ENCODE measurements at regions not wholly inside any gene's neighbourhood (a gene's known extent, or its start where the extent isn't known, plus 50 kb on each side); places are given as distances from the start of the nearest gene placed in this dataset.

DNA sequence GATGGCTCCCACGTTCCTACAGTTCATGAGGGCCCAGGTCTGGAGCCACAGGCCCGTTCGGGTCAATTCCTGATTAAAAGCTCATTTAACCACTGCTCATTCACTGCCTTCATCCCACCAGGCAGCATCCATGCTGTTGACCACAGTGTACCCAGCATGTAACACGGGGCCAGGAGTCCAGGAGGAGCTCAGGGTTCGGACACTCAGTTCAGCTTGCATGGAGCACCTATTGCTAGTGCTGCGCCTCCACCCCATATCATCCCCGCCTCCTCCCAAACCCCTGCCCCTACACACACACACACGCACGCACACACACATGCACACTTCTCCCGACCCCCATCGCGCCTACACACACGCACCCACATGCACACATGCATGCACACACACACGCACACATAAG, 72.9 kb upstream of the SNTG2 start:
- no peak for DNase-seq (ENCODE audit: low spot score)
- TF ChIP-seq, protein P1, sequence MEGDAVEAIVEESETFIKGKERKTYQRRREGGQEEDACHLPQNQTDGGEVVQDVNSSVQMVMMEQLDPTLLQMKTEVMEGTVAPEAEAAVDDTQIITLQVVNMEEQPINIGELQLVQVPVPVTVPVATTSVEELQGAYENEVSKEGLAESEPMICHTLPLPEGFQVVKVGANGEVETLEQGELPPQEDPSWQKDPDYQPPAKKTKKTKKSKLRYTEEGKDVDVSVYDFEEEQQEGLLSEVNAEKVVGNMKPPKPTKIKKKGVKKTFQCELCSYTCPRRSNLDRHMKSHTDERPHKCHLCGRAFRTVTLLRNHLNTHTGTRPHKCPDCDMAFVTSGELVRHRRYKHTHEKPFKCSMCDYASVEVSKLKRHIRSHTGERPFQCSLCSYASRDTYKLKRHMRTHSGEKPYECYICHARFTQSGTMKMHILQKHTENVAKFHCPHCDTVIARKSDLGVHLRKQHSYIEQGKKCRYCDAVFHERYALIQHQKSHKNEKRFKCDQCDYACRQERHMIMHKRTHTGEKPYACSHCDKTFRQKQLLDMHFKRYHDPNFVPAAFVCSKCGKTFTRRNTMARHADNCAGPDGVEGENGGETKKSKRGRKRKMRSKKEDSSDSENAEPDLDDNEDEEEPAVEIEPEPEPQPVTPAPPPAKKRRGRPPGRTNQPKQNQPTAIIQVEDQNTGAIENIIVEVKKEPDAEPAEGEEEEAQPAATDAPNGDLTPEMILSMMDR (IDR thresholded peaks at IDR 0.05; ENCODE audit: extremely low read depth, missing control alignments): no peak

DNA sequence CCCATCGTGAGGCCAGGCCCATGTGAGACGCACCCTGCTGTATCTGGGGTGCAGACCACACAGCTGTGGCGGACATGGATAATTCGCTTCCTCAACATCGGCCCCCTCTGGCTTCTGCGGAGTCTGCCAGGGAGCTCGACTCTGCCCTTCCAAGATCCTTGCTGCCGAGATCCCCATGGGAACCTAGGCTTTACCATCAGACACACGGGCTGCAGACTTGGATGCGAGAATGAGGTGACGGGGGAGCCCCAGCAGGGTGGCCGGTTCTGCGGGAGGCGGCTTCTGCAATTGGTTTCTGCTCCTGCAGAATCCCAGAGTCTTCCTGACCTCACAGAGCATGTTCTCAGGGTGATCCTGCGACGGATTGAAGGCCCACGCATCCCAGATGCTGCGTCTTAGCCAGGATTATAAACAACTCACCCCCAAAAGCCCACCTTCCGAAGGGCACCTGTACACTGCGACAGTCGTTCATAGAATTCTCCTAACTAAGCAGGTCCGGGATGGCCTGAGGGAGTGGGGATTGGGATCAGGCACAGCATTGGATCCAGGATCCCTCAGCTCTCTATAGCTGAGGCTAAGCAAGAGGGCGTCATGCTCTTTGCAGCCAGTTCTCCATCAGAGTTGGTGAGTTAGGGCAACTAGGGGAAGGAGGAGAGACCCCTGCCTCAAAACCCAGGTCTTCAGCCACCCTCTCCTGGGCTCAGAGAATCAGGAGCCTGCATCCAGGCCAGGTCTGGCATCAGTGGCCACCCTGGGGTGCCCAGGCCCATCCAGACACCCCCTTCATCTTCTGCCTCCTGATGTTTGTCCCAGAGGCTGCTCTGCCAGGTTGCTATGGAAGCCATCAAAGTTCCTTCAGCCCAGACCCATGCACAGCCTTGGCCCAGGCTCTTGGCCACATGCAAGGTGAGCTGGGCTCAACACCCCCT, 74.7 kb upstream of the SNTG2 start:
- no peak for DNase-seq (ENCODE audit: low spot score)
- TF ChIP-seq, protein P1 (IDR thresholded peaks at IDR 0.05; ENCODE audit: extremely low read depth, missing control alignments): no peak

DNA sequence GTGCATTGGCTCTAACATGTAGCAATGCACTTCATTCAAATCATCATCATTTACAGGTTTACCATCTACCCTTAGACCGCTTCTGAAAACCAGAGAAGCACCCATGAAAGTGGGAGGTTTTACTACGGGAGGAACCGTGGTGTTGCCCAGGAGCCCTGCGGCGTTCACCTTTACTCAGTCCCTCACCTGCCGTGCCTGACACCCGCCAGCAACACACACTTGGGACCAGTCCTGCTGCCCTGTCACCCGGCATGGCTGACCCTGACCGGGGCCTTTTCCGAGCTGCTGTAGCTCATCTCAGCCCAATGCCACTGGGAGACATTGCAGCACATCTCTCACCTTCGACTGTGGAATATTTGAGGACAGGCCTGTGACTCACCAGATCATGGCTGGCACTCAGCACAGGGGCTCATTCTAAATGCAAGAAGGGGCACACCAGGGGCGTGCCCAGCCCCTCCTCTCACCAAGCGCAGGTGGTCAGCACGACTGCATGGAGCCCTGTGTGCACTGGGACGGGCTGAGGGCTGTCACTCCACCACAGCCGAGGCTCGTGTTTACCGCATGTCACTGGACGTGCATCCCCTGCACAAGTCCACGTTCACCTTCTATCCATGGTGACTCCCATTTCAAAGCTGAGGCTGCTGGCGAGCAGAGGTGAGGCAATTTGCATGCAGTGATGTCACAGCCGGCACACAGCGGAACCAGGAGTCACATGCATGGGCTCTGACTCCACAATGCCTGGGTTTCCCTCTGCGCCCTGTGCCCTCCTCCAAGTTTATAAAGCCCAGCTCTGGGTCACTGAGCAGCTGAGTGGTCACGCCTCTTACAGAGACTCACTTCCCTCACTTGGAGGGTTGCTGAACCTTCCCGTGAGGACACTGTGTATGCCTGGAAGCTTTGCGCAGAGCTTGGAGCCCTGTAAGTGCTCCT, 76.7 kb upstream of the SNTG2 start:
- no peak for DNase-seq (ENCODE audit: low spot score)
- TF ChIP-seq, protein P1 (IDR thresholded peaks at IDR 0.05; ENCODE audit: extremely low read depth, missing control alignments): no peak

DNA sequence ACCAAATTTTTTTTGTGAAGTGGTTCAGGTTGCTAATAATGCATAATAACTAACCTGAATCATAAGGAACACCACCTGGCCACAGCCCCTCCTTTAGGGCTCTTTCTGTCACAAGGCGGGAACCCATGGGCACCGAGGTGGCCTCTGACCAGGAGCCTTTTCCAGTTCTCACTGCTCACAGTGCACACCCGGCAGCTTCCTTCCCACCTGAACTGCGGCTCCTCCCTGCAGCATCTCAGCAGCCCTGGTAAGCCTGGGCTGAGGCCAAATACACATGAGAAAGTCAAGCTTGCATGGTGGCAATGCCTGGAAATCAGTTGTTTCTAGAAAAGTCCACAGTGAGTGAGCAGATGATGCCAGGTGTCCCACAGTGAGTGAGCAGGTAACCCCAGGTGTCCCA, 77.6 kb upstream of the SNTG2 start:
- TF ChIP-seq, protein P1 (IDR thresholded peaks at IDR 0.05; ENCODE audit: extremely low read depth, missing control alignments): no peak

DNA sequence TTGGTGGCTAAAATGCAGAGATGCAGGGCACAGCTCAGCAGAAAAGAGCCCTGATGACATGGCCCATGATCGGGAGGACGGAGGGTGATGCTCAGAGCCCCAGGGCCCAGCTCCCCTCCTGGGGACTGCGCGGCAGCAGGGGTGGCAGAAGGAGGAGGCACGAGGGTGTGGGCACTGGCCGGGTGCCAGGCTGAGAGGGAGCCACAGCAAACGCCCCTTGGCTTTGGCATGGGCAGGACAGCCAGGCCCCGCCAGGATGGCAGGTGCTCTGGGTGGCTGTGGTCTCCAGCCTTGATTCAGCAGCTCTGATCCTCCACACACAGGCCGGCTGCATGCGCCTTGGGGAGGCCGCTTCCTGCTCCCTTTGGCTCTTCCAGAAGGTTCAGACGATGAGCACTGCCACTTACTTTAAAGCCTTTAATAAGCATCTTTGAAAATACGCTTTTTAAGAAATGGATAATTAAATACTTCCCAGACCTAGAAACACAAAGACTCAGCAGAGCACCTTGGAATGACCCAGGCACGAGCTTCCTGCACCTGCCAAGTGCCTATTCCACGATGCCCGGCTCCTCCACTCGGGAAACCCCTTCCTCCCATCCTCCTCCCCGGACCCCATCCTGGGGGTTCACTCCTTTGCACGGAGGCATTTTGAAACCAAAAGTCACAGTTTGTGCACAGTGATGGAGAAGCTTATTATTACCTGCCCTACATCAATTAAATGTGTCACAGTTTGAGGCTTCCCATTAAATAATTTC, 78.5 kb upstream of the SNTG2 start:
- TF ChIP-seq, protein P1 (IDR thresholded peaks at IDR 0.05; ENCODE audit: extremely low read depth, missing control alignments): no peak
- no peak for DNase-seq (ENCODE audit: low spot score)

More for the DNA sequence above, 77.6 kb upstream of the SNTG2 start:
- no peak for DNase-seq (ENCODE audit: low spot score)

DNA sequence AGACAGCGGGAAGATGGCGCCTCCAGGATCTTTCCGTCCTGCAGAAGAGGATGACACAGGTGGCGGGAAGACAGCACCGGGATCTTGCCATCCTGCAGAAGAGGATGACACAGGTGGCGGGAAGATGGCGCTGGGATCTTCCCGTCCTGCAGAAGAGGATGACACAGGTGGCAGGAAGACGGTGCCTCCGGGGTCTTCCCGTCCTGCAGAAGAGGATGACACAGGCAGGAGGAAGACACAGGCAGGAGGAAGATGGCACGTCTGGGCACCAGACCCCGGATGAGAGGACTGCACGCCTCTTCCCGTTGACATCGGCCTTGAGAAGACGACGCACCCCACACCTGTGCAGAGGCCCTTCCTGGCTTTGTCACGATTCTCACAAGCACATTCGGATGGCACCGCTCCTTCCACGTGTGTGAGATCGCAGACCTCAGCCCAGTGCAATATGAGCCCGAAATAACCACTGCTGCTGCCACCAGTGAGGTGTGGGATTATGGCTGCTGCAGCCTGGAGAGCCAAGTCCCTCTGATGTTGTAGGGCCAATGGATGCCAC, 79.4 kb upstream of the SNTG2 start:
- no peak for DNase-seq (ENCODE audit: low spot score)
- TF ChIP-seq, protein P1 (IDR thresholded peaks at IDR 0.05; ENCODE audit: extremely low read depth, missing control alignments): no peak

All from GM20000 (cell line).